HUES48 (cell line): ENCODE measurements at regions not wholly inside any gene's neighbourhood (a gene's known extent, or its start where the extent isn't known, plus 50 kb on each side); places are given as distances from the start of the nearest gene placed in this dataset.
"Not testable (repeated sequence)": the region's sequence is repeated elsewhere in the genome, so short reads cannot be mapped to it uniquely, and the experiment has no call there.

Source experiments
- H3K27ac ChIP-seq: one replicate; pipeline ENCODE4 v1.7.0; 2013; ENCODE audit warnings: low read depth, low read length, inconsistent platforms
- H3K27me3 ChIP-seq: 2 replicates; pipeline ENCODE4 v1.6.1; 2013; ENCODE audit warnings: mild to moderate bottlenecking, low read length; ENCODE audit not compliant: control insufficient read depth, insufficient read depth
- H3K36me3 ChIP-seq: 2 replicates; pipeline ENCODE4 v1.6.1; 2013; ENCODE audit warnings: low read length; ENCODE audit not compliant: control insufficient read depth, insufficient read depth
- H3K4me1 ChIP-seq: 2 replicates; pipeline ENCODE4 v1.6.1; 2013; ENCODE audit warnings: mild to moderate bottlenecking, low read length; ENCODE audit not compliant: control insufficient read depth, insufficient read depth
- H3K4me3 ChIP-seq: 2 replicates; pipeline ENCODE4 v1.5.1; 2013; ENCODE audit warnings: mild to moderate bottlenecking, low read depth, low read length
- H3K9ac ChIP-seq: 2 replicates; pipeline ENCODE4 v1.6.1; 2013; ENCODE audit warnings: mild to moderate bottlenecking, low read depth, low read length, moderate library complexity
- H3K9me3 ChIP-seq: 2 replicates; pipeline ENCODE4 v1.6.1; 2013; ENCODE audit warnings: low read length; ENCODE audit not compliant: control insufficient read depth, insufficient read depth

DNA sequence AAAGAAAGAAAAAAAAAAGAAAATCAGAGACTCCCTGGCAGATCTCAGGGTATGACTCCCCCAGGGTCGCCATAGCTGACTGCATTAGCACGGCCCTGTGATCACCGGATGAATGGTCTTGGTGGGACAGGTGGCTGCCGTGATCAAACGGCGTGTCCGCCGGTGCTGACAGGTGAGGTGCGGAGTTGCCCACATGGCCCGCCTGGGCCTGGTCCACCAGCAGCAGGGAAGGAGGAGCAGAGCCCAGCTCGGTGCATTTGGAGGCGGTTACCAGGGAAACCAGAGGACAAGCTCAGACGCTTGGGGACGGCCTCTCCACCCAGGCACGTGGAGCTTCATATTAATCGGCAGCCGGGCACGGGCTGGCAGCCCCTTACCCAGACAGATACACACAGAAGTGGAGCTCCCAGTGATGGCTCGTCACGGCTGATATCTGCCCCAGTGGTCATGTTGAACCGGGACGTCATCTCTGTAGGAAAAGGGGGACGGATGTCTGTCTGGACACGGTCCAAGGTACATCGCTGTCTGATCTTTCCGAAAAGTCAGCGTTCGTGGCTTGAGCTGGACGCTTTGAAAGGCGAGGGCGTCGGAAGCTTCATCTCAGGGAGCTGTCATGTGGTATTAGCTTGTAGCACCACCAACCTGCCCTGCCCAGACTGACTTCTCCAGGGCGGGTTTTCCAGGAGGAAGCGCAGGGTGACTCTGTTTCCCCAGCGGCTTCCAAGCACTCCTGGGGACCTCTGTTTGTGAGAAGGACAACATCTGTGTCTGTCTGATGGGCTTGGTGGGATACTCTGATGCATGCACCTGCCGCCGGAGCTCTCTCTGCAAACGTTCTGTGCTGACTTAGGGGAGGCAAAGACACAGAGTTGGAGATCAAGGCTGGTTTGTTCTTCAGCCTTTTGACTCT is 180.7 kb downstream of the CRLF2 start:
- no peaks in the 10 kb centered on the region for H3K9me3 ChIP-seq
- H3K27ac ChIP-seq: no peak overlapping the region
- H3K27me3 ChIP-seq: no peaks in the 10 kb centered on the region
- no peak overlapping the region for H3K4me3 ChIP-seq
- H3K4me1 ChIP-seq: no peaks in the 10 kb centered on the region
- H3K9ac ChIP-seq: no peak overlapping the region
- H3K36me3 ChIP-seq: no peaks in the 10 kb centered on the region

GRCh38 chrX:1029494-1029893 is 183.0 kb downstream of the CRLF2 start:
- Histone ChIP-seq H3K36me3 (no peaks in the 10 kb centered on the region), H3K27me3 (no peaks in the 10 kb centered on the region), H3K4me1 (no peaks in the 10 kb centered on the region), H3K27ac (no peak overlapping the region), H3K4me3 (no peak overlapping the region), H3K9ac (no peak overlapping the region), H3K9me3 (no peaks in the 10 kb centered on the region)

DNA sequence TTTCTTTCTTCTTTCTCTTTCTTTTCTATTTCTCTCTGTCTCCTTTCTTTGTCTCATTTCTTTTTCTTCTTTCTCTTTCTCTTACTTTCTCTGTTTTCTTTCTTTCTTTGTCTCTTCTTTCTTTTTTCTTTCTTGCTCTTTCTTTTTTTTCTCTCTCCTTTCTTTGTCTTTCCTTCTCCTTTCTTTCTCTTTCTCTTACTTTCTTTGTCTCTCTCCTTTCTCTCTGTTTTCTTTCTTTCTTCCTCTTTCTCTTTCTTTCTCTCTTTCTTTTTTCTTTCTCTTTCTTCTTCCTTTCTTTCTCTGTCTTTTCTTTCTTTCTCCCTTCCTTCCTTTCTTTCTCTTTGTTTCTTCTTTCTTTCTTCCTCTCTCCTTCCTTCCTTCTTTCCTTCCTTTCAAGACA is 184.8 kb downstream of the CRLF2 start:
- Histone ChIP-seq H3K27ac (no peak overlapping the region), H3K9me3 (no peaks in the 10 kb centered on the region), H3K4me3 (no peak overlapping the region), H3K4me1 (no peaks in the 10 kb centered on the region), H3K9ac (no peak overlapping the region), H3K27me3 (no peaks in the 10 kb centered on the region), H3K36me3 (no peaks in the 10 kb centered on the region)

- H3K9me3 ChIP-seq: no peaks in the 10 kb centered on the region
- H3K27ac ChIP-seq: no peak overlapping the region
- no peaks in the 10 kb centered on the region for H3K27me3 ChIP-seq
- no peak overlapping the region for H3K9ac ChIP-seq
- H3K36me3 ChIP-seq: no peaks in the 10 kb centered on the region
- H3K4me3 ChIP-seq: no peak overlapping the region
- no peaks in the 10 kb centered on the region for H3K4me1 ChIP-seq
Measured at GRCh38 chrX:1027133-1027532, 185.3 kb downstream of the CRLF2 start.

DNA sequence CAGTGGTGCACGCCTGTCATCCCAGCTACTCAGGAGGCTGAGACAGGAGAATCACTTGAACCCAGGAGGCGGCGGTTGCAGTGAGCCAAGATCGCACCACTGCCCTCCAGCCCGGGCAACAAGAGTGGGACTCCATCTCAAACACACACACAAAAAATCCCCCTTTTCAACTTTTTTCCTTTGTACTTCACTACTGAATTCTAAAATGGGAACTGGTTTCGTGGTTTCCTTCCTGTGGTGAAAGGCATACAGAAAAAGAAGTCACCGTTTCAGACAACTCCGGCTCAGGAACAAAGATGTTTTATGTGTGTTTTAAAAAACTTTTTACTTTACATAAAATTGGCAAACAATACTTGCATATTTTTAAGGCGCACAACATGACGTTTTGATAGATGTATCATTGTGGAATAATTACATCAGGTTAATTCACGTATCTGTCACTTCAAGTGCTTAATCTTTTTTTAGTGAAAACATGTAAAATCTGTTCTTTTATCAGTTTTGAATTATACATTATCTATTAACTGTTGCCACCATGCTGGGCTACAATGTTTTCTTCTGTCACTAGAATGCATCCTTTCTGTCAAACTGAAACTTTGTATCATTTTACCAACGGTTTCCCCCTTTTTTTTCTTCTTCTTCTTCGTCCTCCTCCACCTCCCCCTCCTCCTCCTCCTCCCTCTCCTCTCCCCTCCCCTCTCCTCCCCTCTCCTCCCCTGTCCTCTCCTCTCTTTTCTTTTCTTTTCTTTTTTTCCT is 186.0 kb downstream of the CRLF2 start:
- Histone ChIP-seq H3K4me3 (no peak overlapping the region), H3K9ac (no peak overlapping the region), H3K27me3 (no peaks in the 10 kb centered on the region), H3K4me1 (no peaks in the 10 kb centered on the region), H3K9me3 (peaks cover 3% of the 10 kb centered on the region), H3K36me3 (no peaks in the 10 kb centered on the region), H3K27ac (no peak overlapping the region)

GRCh38 chrX:1025413-1025812 is 187.0 kb downstream of the CRLF2 start:
- H3K9ac ChIP-seq: no peak overlapping the region
- H3K27me3 ChIP-seq: no peaks in the 10 kb centered on the region
- H3K27ac ChIP-seq: no peak overlapping the region
- H3K4me3 ChIP-seq: no peak overlapping the region
- no peaks in the 10 kb centered on the region for H3K4me1 ChIP-seq
- peaks cover 10% of the 10 kb centered on the region for H3K9me3 ChIP-seq
- no peaks in the 10 kb centered on the region for H3K36me3 ChIP-seq

DNA sequence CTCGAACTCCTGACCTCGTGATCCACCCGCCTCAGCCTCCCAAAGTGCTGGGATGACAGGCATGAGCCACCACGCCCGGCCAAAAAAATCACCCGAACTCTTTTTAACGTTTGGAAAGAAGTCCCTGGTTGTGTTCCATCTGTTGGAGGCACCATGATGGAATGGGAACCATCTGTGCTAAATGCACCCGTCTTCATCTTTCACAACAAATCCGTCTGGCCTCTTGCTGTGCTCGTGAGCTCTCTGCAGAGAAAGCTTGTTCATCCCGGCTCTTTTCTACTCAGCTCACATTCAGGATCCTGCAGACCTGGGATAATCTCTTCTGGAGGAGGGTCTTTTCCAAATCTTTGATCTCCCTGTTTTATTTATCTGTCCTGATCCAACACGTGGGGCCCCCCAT is 188.8 kb downstream of the CRLF2 start:
- no peaks in the 10 kb centered on the region for H3K4me1 ChIP-seq
- H3K27me3 ChIP-seq: no peaks in the 10 kb centered on the region
- no peak overlapping the region for H3K27ac ChIP-seq
- no peaks in the 10 kb centered on the region for H3K36me3 ChIP-seq
- H3K9me3 ChIP-seq: peaks cover 10% of the 10 kb centered on the region
- H3K4me3 ChIP-seq: no peak overlapping the region
- H3K9ac ChIP-seq: no peak overlapping the region

- not testable (repeated sequence) for H3K9ac ChIP-seq, H3K27ac ChIP-seq, H3K4me3 ChIP-seq, H3K36me3 ChIP-seq, H3K4me1 ChIP-seq, H3K9me3 ChIP-seq, H3K27me3 ChIP-seq
Measured at GRCh38 chrX:1021314-1021993, 191.0 kb downstream of the CRLF2 start.

DNA sequence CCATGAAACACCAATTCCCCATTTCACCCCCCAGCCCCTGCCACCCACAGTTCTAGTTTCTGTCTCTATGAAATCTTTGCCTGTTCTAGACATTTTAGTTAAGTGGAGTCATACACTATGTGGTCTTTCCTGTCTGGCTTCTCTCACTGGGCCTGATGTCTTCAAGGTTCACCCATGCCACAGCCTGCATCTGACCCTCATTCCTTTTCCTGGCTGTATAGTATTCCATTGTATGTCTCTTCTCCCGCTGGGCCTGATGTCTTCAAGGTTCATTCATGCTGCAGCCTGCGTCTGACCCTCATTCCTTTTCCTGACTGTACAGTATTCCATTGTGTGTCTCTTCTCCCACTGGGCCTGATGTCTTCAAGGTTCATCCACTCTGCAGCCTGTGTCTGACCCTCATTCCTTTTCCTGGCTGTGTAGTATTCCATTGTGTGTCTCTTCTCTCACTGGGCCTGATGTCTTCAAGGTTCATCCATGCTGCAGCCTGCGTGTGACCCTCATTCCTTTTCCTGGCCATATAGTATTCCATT is 191.7 kb downstream of the CRLF2 start:
- Histone ChIP-seq H3K27ac (no peak overlapping the region), H3K9me3 (peaks cover 10% of the 10 kb centered on the region), H3K4me1 (no peaks in the 10 kb centered on the region), H3K36me3 (no peaks in the 10 kb centered on the region), H3K9ac (no peak overlapping the region), H3K27me3 (no peaks in the 10 kb centered on the region), H3K4me3 (no peak overlapping the region)

DNA sequence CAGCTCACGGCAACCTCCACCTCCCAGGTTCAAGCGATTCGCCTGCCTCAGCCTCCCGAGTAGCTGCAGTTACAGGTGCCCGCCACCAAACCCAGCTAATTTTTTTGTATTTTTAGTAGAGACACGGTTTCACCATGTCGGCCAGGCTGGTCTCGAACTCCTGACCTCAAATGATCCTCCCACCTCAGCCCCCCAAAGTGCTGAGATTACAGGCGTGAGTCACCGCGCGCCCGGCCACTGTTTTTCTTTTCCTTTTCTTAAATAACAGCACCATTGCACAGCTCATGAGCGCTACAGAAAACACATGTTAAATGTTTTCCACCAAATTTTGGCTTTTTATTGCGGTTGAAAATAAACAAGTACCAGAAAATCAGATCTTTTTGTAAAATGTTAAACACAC is 195.5 kb downstream of the CRLF2 start:
- H3K36me3 ChIP-seq, H3K4me3 ChIP-seq, H3K9ac ChIP-seq, H3K27ac ChIP-seq, H3K27me3 ChIP-seq, H3K9me3 ChIP-seq, H3K4me1 ChIP-seq: not testable (repeated sequence)

DNA sequence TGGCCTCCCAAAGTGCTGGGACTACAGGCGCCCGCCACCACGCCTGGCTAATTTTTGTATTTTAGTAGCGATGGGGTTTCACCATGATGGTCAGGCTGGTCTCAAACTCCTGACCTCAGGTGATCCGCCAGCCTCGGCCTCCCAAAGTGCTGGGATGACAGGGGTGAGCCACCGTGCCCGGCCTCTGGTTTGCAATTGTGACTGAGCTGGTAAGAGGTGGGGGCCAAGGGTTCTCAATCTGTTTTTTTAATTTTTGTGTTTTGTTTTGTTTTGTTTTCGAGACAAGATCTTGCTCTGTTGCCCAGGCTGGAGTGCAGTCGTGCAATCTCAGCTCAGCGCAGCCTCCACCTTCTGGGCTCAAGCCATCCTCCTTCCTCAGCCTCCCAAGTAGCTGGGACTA is 196.2 kb downstream of the CRLF2 start:
- H3K9ac ChIP-seq, H3K27me3 ChIP-seq, H3K36me3 ChIP-seq, H3K27ac ChIP-seq, H3K4me1 ChIP-seq, H3K9me3 ChIP-seq, H3K4me3 ChIP-seq: not testable (repeated sequence)
